H54 (cell line): ENCODE measurements at regions not wholly inside any gene's neighbourhood (a gene's known extent, or its start where the extent isn't known, plus 50 kb on each side); places are given as distances from the start of the nearest gene placed in this dataset.

ENCODE experiments used
- DNase-seq: peaks from one replicate; pipeline ENCODE4 v3.0.0; 2011; ENCODE audit warnings: low spot score, mixed read lengths; ENCODE audit not compliant: insufficient read length
- FAIRE-seq: peaks from 3 replicates; lab custom pipeline; 2011; peaks lifted over from hg19 to GRCh38; lab: Jason Lieb, UNC
- POLR2A ChIP-seq: IDR thresholded peaks from 2 replicates; pipeline ENCODE4 v1.6.1; 2011; ENCODE audit warnings: low read depth, mild to moderate bottlenecking, low read length

GRCh38 chr1:95383111-95383510 lies 149.1 kb downstream of the RWDD3 start:
- no peak for FAIRE-seq
- no peak for TF ChIP-seq POLR2A
- no peak for DNase-seq

GRCh38 chr1:95384567-95384966 lies 150.6 kb downstream of the RWDD3 start:
- no peak for FAIRE-seq
- DNase-seq, result no peak

GRCh38 chr1:95386371-95386770 lies 152.4 kb downstream of the RWDD3 start:
- DNase-seq (no peak), FAIRE-seq (no peak)
- no peak for TF ChIP-seq POLR2A

More at GRCh38 chr1:95384567-95384966, 150.6 kb downstream of the RWDD3 start:
- TF ChIP-seq POLR2A, result no peak

DNA sequence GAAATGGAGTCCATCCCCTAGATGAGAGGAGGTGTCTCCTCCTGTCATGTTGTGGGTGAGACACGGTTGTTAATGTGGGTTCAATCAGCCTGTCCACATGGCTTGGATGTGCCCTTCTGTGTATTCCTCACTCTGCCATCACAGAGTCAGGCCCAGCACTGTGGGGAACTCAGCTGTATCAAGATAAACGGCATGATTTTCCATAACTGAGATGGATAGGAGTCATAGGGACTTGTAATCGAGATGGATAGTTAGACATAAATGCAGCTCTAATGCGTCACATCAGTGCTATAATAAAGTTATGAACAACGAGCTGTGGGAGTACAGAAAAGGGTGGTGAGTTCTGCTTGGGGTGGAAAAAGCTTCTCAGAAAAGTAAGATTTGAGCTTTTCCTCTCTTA lies 152.9 kb downstream of the RWDD3 start:
- DNase-seq (no peak), FAIRE-seq (no peak)
- TF ChIP-seq POLR2A, result no peak

GRCh38 chr1:95388031-95388430 lies 154.0 kb downstream of the RWDD3 start:
- no peak for TF ChIP-seq POLR2A
- no peak for DNase-seq
- no peak for FAIRE-seq

- no peak for TF ChIP-seq POLR2A
- DNase-seq, result no peak
- FAIRE-seq, result no peak
Observed at GRCh38 chr1:95393434-95393833, 159.4 kb downstream of the RWDD3 start.

- DNase-seq (no peak), FAIRE-seq (no peak)
- TF ChIP-seq POLR2A, result no peak
Observed at GRCh38 chr1:95396557-95396956, 162.5 kb downstream of the RWDD3 start.

DNA sequence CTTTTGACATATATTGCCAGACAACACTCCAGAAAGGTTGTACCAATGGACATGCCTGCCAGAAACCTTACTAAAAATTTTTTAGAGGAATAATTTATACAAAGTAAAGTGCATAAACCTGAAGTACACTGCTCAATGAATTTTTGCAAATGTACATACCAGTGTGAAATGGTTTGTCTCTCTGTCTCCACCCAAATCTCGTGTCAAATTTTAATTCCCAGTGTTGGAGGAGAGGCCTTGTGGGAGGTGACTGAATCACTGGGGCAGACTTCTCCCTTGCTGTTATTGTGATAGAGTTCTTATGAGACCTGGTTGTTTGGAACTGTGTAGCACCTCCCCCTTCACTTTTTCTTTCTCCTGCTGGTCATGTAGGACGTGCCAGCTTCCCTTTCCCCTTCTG lies 168.8 kb downstream of the RWDD3 start:
- FAIRE-seq (no peak), DNase-seq (no peak)
- TF ChIP-seq POLR2A, result no peak

DNA sequence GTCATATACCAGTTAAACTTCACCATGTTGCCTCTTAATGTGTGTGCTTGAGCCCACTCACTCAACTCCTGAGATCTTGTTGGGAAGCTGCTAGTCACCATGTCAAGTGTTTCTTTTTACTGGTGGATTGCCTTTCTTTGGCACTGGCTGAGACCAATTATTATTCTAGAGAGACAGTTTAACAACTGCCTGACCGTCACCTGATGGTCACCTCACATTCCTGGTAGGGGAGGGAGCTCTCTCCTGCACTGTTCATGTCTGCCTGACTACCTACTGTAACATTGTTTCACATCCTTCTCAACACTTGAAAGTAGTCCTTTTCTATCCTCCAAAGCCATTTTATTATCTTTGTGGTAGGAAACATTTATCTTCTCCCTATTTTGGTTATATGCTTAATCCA lies 172.3 kb downstream of the RWDD3 start:
- FAIRE-seq (no peak), DNase-seq (no peak)
- no peak for TF ChIP-seq POLR2A

GRCh38 chr1:95407131-95407885 lies 173.3 kb downstream of the RWDD3 start:
- TF ChIP-seq POLR2A, result no peak
- DNase-seq (no peak), FAIRE-seq (no peak)

DNA sequence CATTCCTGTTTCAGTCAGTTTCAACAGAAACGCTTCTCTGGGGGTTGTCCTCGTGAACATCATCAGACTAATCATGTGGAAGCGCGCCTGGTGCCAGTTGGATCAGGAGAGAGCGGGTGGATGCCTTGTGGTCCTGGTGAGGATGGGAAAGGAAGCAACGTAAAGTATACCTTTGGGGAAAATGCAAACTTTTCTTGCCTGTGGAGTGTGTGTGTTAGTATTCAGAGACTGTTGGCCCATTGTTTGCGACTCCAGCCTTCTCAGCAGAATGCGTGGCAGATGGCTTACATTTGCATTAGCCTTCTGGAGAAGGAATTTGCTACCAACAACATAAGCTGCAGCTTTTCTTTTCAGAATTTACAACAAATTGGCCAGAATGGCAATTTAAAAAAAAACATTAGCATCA lies 173.9 kb downstream of the RWDD3 start:
- FAIRE-seq, result no peak
- TF ChIP-seq POLR2A, result no peak

DNA sequence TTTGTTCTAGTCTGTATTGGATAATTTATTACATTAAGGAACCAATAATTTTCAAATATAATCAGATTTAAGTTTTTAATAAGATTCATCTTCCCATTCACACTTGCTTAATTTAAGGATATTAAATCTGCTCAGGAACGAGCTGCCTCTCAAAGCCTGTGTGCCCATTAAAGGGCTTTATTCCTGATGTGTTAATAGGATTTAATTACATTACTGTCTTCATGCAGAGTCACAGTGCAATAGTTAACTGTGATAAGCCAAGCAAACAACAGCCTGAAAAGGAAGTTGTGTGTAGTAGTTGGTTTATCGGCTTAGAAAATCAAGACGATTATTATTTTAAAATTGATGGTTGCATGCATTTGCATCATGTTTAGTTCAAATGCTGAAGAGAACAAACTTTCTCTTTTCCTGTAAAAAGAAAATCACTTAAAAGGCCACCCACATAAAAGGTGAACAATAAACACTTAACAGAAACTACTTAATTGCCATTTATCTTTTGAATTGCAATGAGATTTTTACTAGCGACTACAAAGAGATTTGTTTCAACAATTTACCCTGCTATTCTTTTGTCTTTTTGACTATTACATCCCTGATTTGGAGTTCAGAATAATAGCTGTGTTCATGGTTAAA lies 174.6 kb downstream of the RWDD3 start:
- no peak for TF ChIP-seq POLR2A
- FAIRE-seq, result no peak
- no peak for DNase-seq

More for the DNA sequence above, 173.9 kb downstream of the RWDD3 start:
- DNase-seq, result no peak

- no peak for TF ChIP-seq POLR2A
- DNase-seq, result no peak
- no peak for FAIRE-seq
Observed at GRCh38 chr1:95409276-95409675, 175.3 kb downstream of the RWDD3 start.

- no peak for FAIRE-seq
- no peak for TF ChIP-seq POLR2A
Observed at GRCh38 chr1:95409901-95410300, 175.9 kb downstream of the RWDD3 start.

GRCh38 chr1:95415146-95415545 lies 181.1 kb downstream of the RWDD3 start:
- TF ChIP-seq POLR2A, result no peak
- FAIRE-seq (no peak), DNase-seq (no peak)

More at GRCh38 chr1:95409901-95410300, 175.9 kb downstream of the RWDD3 start:
- DNase-seq, result no peak

- FAIRE-seq (no peak), DNase-seq (no peak)
- TF ChIP-seq POLR2A, result no peak
Observed at GRCh38 chr1:95426772-95427171, 192.8 kb downstream of the RWDD3 start.
